ENCODE measurements at regions not wholly inside any gene's neighbourhood (a gene's known extent, or its start where the extent isn't known, plus 50 kb on each side); places are given as distances from the start of the nearest gene placed in this dataset.

- TF ChIP-seq CTCF (IDR thresholded peaks at IDR 0.05; ENCODE audit: poor library complexity, severe bottlenecking) (no peak), EP300 (conservative IDR thresholded peaks at IDR 0.05; ENCODE audit: poor library complexity, severe bottlenecking) (no peak), EZH2 (IDR thresholded peaks at IDR 0.05; ENCODE audit: borderline replicate concordance, insufficient read depth, low read length, poor library complexity, severe bottlenecking) (no peak), REST (IDR thresholded peaks at IDR 0.05; ENCODE audit: borderline replicate concordance) (no peak), SMC3 (conservative IDR thresholded peaks at IDR 0.05; ENCODE audit: poor library complexity) (no peak)
Observed at GRCh38 chr12:4041187-4041885, 168.1 kb upstream of the PARP11 start.
